ENCODE measurements at regions not wholly inside any gene's neighbourhood (a gene's known extent, or its start where the extent isn't known, plus 50 kb on each side); places are given as distances from the start of the nearest gene placed in this dataset.

DNA sequence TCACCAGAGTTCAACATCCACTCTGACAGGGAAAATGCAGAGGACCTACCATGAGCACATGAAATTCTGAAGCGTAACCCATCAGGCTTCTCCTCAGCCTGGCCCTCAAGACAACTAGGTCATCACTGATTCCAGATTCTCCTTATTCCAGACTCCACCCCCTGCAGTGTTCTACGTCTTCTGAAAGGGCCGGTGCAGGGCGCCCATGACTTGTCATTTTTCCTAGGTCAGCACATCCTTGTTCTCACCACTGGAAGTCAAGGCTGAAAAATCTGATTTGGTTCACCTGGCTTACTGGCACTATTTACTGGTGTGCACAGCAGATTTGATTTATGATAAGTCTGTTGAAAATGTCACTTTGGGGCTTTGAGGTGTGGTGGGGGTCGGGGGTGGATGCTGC is 140.9 kb upstream of the KLF3 start:
- no peak overlapping the region for H3K27ac ChIP-seq (ENCODE audit: low read depth, low read length)
- no peaks in the 10 kb centered on the region for H3K36me3 ChIP-seq (ENCODE audit: low read length)
- H3K4me3 ChIP-seq (ENCODE audit: insufficient read depth, low read length, poor library complexity, severe bottlenecking), result no peak overlapping the region
- no peak overlapping the region for H3K4me2 ChIP-seq (ENCODE audit: low read depth, low read length, poor library complexity, severe bottlenecking)
- H3K27me3 ChIP-seq (ENCODE audit: low read length), result no peaks in the 10 kb centered on the region
- TF ChIP-seq EZH2phosphoT487 (conservative IDR thresholded peaks at IDR 0.05; ENCODE audit: low read length), result no peak
- TF ChIP-seq, protein P1, sequence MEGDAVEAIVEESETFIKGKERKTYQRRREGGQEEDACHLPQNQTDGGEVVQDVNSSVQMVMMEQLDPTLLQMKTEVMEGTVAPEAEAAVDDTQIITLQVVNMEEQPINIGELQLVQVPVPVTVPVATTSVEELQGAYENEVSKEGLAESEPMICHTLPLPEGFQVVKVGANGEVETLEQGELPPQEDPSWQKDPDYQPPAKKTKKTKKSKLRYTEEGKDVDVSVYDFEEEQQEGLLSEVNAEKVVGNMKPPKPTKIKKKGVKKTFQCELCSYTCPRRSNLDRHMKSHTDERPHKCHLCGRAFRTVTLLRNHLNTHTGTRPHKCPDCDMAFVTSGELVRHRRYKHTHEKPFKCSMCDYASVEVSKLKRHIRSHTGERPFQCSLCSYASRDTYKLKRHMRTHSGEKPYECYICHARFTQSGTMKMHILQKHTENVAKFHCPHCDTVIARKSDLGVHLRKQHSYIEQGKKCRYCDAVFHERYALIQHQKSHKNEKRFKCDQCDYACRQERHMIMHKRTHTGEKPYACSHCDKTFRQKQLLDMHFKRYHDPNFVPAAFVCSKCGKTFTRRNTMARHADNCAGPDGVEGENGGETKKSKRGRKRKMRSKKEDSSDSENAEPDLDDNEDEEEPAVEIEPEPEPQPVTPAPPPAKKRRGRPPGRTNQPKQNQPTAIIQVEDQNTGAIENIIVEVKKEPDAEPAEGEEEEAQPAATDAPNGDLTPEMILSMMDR (IDR thresholded peaks at IDR 0.05; ENCODE audit: insufficient read depth, low read length, poor library complexity, severe bottlenecking), result no peak
- H4K20me1 ChIP-seq (ENCODE audit: low read depth, low read length), result no peaks in the 10 kb centered on the region
- no peak overlapping the region for H2AFZ ChIP-seq (ENCODE audit: low read depth, low read length, severe bottlenecking)
- H3F3A ChIP-seq (ENCODE audit: insufficient read depth), result no peaks in the 10 kb centered on the region
- no peaks in the 10 kb centered on the region for H3K9me2 ChIP-seq (replicated peaks; ENCODE audit: insufficient read depth, low read length)
- no peaks in the 10 kb centered on the region for H3K9me3 ChIP-seq (ENCODE audit: insufficient read depth, low read length)
- no peak overlapping the region for H3K9ac ChIP-seq (ENCODE audit: low read length)
- no peaks in the 10 kb centered on the region for H3K79me2 ChIP-seq (ENCODE audit: insufficient read depth, low read length)

DNA sequence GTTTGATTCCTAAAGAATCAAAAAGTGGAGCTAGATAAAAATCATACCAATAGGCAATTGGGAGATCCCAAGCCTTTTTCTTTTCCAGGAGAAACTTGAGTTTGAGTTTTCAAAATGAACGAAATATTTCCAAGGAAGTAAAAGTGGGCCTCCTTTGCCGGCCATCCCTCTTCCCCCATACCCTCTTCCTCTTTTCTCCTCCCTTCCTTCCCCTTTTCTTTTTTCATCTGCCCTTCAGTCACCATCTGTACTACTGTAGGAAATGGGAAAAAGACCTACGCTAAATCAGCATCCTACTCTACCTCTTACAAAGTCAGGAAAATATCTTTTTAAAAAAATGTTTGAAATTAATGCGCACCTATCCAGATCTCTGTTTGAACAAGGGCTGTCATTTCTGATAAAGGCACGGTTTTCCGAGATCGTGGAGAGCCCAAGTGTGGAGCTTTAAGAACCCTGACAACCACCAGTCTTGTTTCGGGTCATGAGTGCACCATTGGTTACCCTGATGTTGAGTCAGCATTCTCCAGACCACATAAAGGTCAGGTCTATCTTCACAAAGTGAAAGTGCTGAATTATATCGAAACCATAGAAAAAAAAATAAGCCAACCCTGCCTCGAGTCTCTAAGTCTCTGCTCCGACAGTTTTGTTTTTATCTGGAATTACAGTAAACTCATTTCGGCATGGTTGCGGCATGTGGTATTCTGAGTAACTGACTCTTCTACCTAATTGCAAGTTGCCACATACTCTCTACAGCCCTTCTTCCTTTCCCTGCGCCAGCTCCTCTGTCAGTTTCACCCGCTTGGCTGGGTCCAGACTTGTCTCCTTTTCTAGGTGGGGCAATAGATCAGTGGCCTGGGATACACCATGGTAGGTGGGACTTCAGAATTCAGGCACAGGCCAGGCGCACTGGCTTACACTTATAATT is 140.2 kb upstream of the KLF3 start:
- no peaks in the 10 kb centered on the region for H3K9me3 ChIP-seq (ENCODE audit: insufficient read depth, low read length)
- H3K27me3 ChIP-seq (ENCODE audit: low read length), result no peaks in the 10 kb centered on the region
- no peaks in the 10 kb centered on the region for H3K79me2 ChIP-seq (ENCODE audit: insufficient read depth, low read length)
- no peak overlapping the region for H3K4me3 ChIP-seq (ENCODE audit: insufficient read depth, low read length, poor library complexity, severe bottlenecking)
- no peak overlapping the region for H3K4me2 ChIP-seq (ENCODE audit: low read depth, low read length, poor library complexity, severe bottlenecking)
- no peak overlapping the region for H3K9ac ChIP-seq (ENCODE audit: low read length)
- no peak overlapping the region for H3K27ac ChIP-seq (ENCODE audit: low read depth, low read length)
- H3K9me2 ChIP-seq (replicated peaks; ENCODE audit: insufficient read depth, low read length), result no peaks in the 10 kb centered on the region
- H3F3A ChIP-seq (ENCODE audit: insufficient read depth), result no peaks in the 10 kb centered on the region
- no peak overlapping the region for H2AFZ ChIP-seq (ENCODE audit: low read depth, low read length, severe bottlenecking)
- TF ChIP-seq EZH2phosphoT487 (conservative IDR thresholded peaks at IDR 0.05; ENCODE audit: low read length), result no peak
- TF ChIP-seq, protein P1 (IDR thresholded peaks at IDR 0.05; ENCODE audit: insufficient read depth, low read length, poor library complexity, severe bottlenecking), result no peak
- H3K36me3 ChIP-seq (ENCODE audit: low read length), result no peaks in the 10 kb centered on the region
- H4K20me1 ChIP-seq (ENCODE audit: low read depth, low read length), result no peaks in the 10 kb centered on the region

DNA sequence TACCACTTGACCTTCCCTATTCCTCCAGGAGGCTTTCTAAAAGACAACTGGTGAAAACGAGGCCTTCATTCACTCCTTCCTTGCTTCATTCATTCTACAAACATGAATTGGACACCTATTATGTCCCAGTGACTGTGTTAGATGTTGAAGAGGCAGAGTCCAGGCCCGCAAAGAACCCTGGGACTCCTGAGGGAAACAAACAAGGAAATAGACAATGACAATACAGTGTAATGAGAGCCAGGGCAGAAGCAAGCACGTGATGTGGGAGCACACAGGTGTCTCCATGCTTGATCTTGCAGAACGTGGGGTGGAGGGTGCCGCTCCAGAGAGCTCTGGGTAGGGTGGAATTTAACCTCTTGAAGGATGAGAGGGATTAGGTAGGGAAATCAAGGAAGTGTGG is 137.6 kb upstream of the KLF3 start:
- Histone ChIP-seq H2AFZ (ENCODE audit: low read depth, low read length, severe bottlenecking) (no peak overlapping the region), H3K4me2 (ENCODE audit: low read depth, low read length, poor library complexity, severe bottlenecking) (no peak overlapping the region), H3F3A (ENCODE audit: insufficient read depth) (no peaks in the 10 kb centered on the region), H3K36me3 (ENCODE audit: low read length) (no peaks in the 10 kb centered on the region), H3K4me3 (ENCODE audit: insufficient read depth, low read length, poor library complexity, severe bottlenecking) (no peak overlapping the region), H3K9me2 (replicated peaks; ENCODE audit: insufficient read depth, low read length) (no peaks in the 10 kb centered on the region), H3K27ac (ENCODE audit: low read depth, low read length) (no peak overlapping the region), H4K20me1 (ENCODE audit: low read depth, low read length) (no peaks in the 10 kb centered on the region), H3K9me3 (ENCODE audit: insufficient read depth, low read length) (no peaks in the 10 kb centered on the region), H3K9ac (ENCODE audit: low read length) (no peak overlapping the region), H3K27me3 (ENCODE audit: low read length) (no peaks in the 10 kb centered on the region), H3K79me2 (ENCODE audit: insufficient read depth, low read length) (no peaks in the 10 kb centered on the region)
- no peak for TF ChIP-seq EZH2phosphoT487 (conservative IDR thresholded peaks at IDR 0.05; ENCODE audit: low read length)
- TF ChIP-seq, protein P1 (IDR thresholded peaks at IDR 0.05; ENCODE audit: insufficient read depth, low read length, poor library complexity, severe bottlenecking), result no peak

Measured in SU-DHL-6 (cell line).